Keratinocyte (primary cell): ENCODE measurements at regions not wholly inside any gene's neighbourhood (a gene's known extent, or its start where the extent isn't known, plus 50 kb on each side); places are given as distances from the start of the nearest gene placed in this dataset.

Experiments
- CTCF ChIP-seq, 3 experiments: IDR thresholded peaks in 1 of 3; conservative IDR thresholded peaks in 1 of 3; optimal IDR thresholded peaks in 1 of 3; 2 replicates in 2 of 3; 3 replicates in 1 of 3; pipeline versions ENCODE3 to v1.5.1; 2011; ENCODE audit warnings: low read length in 3 of 3, mild to moderate bottlenecking in 3 of 3, moderate library complexity in 2 of 3, control low read depth in 1 of 3, inconsistent platforms in 1 of 3; ENCODE audit not compliant: insufficient read depth in 2 of 3; ENCODE audit errors: extremely low read depth in 1 of 3
- EZH2 ChIP-seq: IDR thresholded peaks from one replicate; pipeline ENCODE4 v1.6.1; 2012; ENCODE audit warnings: inconsistent platforms, mild to moderate bottlenecking, low read length, moderate library complexity

GRCh38 chr6:126133984-126134383 lies 147.6 kb downstream of the TRMT11 start:
- TF ChIP-seq EZH2 (no peak), CTCF (optimal IDR thresholded peaks at IDR 0.05 in 1 of 3, IDR thresholded peaks at IDR 0.05 in 1 of 3, conservative IDR thresholded peaks at IDR 0.05 in 1 of 3; ENCODE audit: extremely low read depth in 1 of 3, insufficient read depth in 2 of 3, low read length in 3 of 3) (no peak)
